Astrocyte (in vitro differentiated cells and primary cell): ENCODE measurements at regions not wholly inside any gene's neighbourhood (a gene's known extent, or its start where the extent isn't known, plus 50 kb on each side); places are given as distances from the start of the nearest gene placed in this dataset.

Experiments
- CTCF ChIP-seq: IDR thresholded peaks from 2 replicates; pipeline ENCODE4 v1.5.1; 2011; ENCODE audit warnings: low read depth, mild to moderate bottlenecking, inconsistent platforms, low read length, moderate library complexity; ENCODE audit not compliant: insufficient read depth
- EZH2 ChIP-seq: IDR thresholded peaks from 2 replicates; pipeline ENCODE4 v1.6.1; 2012; ENCODE audit warnings: mild to moderate bottlenecking, low read length, inconsistent platforms; ENCODE audit not compliant: insufficient read depth

- no peak for TF ChIP-seq CTCF
- TF ChIP-seq EZH2: no peak
Observed at GRCh38 chr3:110816008-110816407, 255.6 kb upstream of the NECTIN3 start.
